ENCODE measurements at regions not wholly inside any gene's neighbourhood (a gene's known extent, or its start where the extent isn't known, plus 50 kb on each side); places are given as distances from the start of the nearest gene placed in this dataset.

- Histone ChIP-seq H3K9me3 (ENCODE audit: insufficient read depth, low read depth) (no peaks in the 10 kb centered on the region), H3K4me2 (no peak overlapping the region), H3K79me2 (ENCODE audit: low read depth) (no peaks in the 10 kb centered on the region), H3K27ac (no peak overlapping the region), H2AFZ (no peak overlapping the region), H3K27me3 (ENCODE audit: insufficient read depth, low read depth) (no peaks in the 10 kb centered on the region), H3K36me3 (ENCODE audit: low read depth) (no peaks in the 10 kb centered on the region), H3K9me2 (ENCODE audit: insufficient read depth) (no peaks in the 10 kb centered on the region), H3F3A (ENCODE audit: insufficient read depth, low read depth) (no peaks in the 10 kb centered on the region), H3K4me1 (replicated peaks; ENCODE audit: insufficient read depth) (no peaks in the 10 kb centered on the region), H4K20me1 (ENCODE audit: insufficient read depth) (no peaks in the 10 kb centered on the region), H3K4me3 (no peak overlapping the region)
- no peak for DNase-seq
- intact Hi-C loops (cut with micrococcal nuclease; ENCODE audit: unreplicated experiment): no loop called here
- ChIA-PET POLR2A (ENCODE audit: unreplicated experiment) (no interaction called here), CTCF (no interaction called here)
- TF ChIP-seq CTCF (conservative IDR thresholded peaks at IDR 0.05): no peak
- TF ChIP-seq EZH2 (IDR thresholded peaks at IDR 0.05; ENCODE audit: low read depth): no peak
- BruUV-seq (replicated peaks): no TSS peak
These were observed 166.3 kb downstream of the KDR start for GRCh38 chr4:54959131-54959530.

- POLR2A ChIA-PET (ENCODE audit: unreplicated experiment): no interaction called here
- TF ChIP-seq CTCF (conservative IDR thresholded peaks at IDR 0.05) (no peak), EZH2 (IDR thresholded peaks at IDR 0.05; ENCODE audit: low read depth) (no peak)
- Histone ChIP-seq H3K4me3 (no peak overlapping the region), H2AFZ (no peak overlapping the region), H3K79me2 (ENCODE audit: low read depth) (no peaks in the 10 kb centered on the region), H3F3A (ENCODE audit: insufficient read depth, low read depth) (no peaks in the 10 kb centered on the region), H3K27me3 (ENCODE audit: insufficient read depth, low read depth) (no peaks in the 10 kb centered on the region), H3K9me2 (ENCODE audit: insufficient read depth) (no peaks in the 10 kb centered on the region), H3K9me3 (ENCODE audit: insufficient read depth, low read depth) (no peaks in the 10 kb centered on the region), H3K36me3 (ENCODE audit: low read depth) (no peaks in the 10 kb centered on the region), H4K20me1 (ENCODE audit: insufficient read depth) (no peaks in the 10 kb centered on the region), H3K4me1 (replicated peaks; ENCODE audit: insufficient read depth) (no peaks in the 10 kb centered on the region), H3K27ac (no peak overlapping the region), H3K4me2 (no peak overlapping the region)
- intact Hi-C loops (cut with micrococcal nuclease; ENCODE audit: unreplicated experiment): no loop called here
- no peak for DNase-seq
- no TSS peak for BruUV-seq (replicated peaks)
- CTCF ChIA-PET: no interaction called here
These were observed 167.2 kb downstream of the KDR start for GRCh38 chr4:54958236-54958635.

GRCh38 chr4:54954656-54955388 lies 170.6 kb downstream of the KDR start:
- no peak overlapping the region for H3K27ac ChIP-seq
- no peaks in the 10 kb centered on the region for H4K20me1 ChIP-seq (ENCODE audit: insufficient read depth)
- H3K9me2 ChIP-seq (ENCODE audit: insufficient read depth): no peaks in the 10 kb centered on the region
- TF ChIP-seq CTCF (conservative IDR thresholded peaks at IDR 0.05) (no peak), EZH2 (IDR thresholded peaks at IDR 0.05; ENCODE audit: low read depth) (no peak)
- H3K79me2 ChIP-seq (ENCODE audit: low read depth): no peaks in the 10 kb centered on the region
- no peaks in the 10 kb centered on the region for H3F3A ChIP-seq (ENCODE audit: insufficient read depth, low read depth)
- intact Hi-C loops (cut with micrococcal nuclease; ENCODE audit: unreplicated experiment): no loop called here
- no peaks in the 10 kb centered on the region for H3K4me1 ChIP-seq (replicated peaks; ENCODE audit: insufficient read depth)
- CTCF ChIA-PET: no interaction called here
- H3K27me3 ChIP-seq (ENCODE audit: insufficient read depth, low read depth): no peaks in the 10 kb centered on the region
- POLR2A ChIA-PET (ENCODE audit: unreplicated experiment): no interaction called here
- no peaks in the 10 kb centered on the region for H3K9me3 ChIP-seq (ENCODE audit: insufficient read depth, low read depth)
- no peak for DNase-seq
- no TSS peak for BruUV-seq (replicated peaks)
- no peak overlapping the region for H3K4me2 ChIP-seq
- H3K36me3 ChIP-seq (ENCODE audit: low read depth): no peaks in the 10 kb centered on the region
- H3K4me3 ChIP-seq: no peak overlapping the region
- H2AFZ ChIP-seq: no peak overlapping the region

Data from PC-9 (cell line).